ENCODE measurements at regions not wholly inside any gene's neighbourhood (a gene's known extent, or its start where the extent isn't known, plus 50 kb on each side); places are given as distances from the start of the nearest gene placed in this dataset.

GRCh38 chr3:168864107-168865021, 768.6 kb upstream of the GOLIM4 start:
- Histone ChIP-seq H4K20me1 (ENCODE audit: insufficient read depth, poor library complexity, severe bottlenecking) (no peaks in the 10 kb centered on the region), H3K27ac (no peak overlapping the region), H3K27me3 (no peaks in the 10 kb centered on the region), H3K36me3 (replicated peaks; ENCODE audit: insufficient read depth, low read depth) (no peaks in the 10 kb centered on the region), H3K79me2 (no peaks in the 10 kb centered on the region), H3K4me3 (no peak overlapping the region), H3K9me2 (replicated peaks; ENCODE audit: insufficient read depth) (no peaks in the 10 kb centered on the region), H3K9me3 (ENCODE audit: low read depth) (no peaks in the 10 kb centered on the region), H3K4me1 (ENCODE audit: insufficient read depth) (peaks cover 31% of the 10 kb centered on the region), H2AFZ (no peak overlapping the region), H3K4me2 (peak overlapping the region; percentile 21)
- DNase-seq (ENCODE audit: low spot score), result no peak
- 70% methylated on average over 14 of the region's 14 CpGs for WGBS (ENCODE audit: low lambda C conversion rate, missing lambda C conversion rate)
- TF ChIP-seq EZH2 (IDR thresholded peaks at IDR 0.05; ENCODE audit: borderline replicate concordance), result no peak
- no peak for TF ChIP-seq EZH2phosphoT487 (IDR thresholded peaks at IDR 0.05; ENCODE audit: low read depth, severe bottlenecking, unreplicated experiment)
- no peak for TF ChIP-seq CTCF (IDR thresholded peaks at IDR 0.05; ENCODE audit: poor library complexity)

- Histone ChIP-seq H3K9me3 (ENCODE audit: low read depth) (no peaks in the 10 kb centered on the region), H4K20me1 (ENCODE audit: insufficient read depth, poor library complexity, severe bottlenecking) (no peaks in the 10 kb centered on the region), H3K36me3 (replicated peaks; ENCODE audit: insufficient read depth, low read depth) (no peaks in the 10 kb centered on the region), H3K4me3 (no peak overlapping the region), H3K9me2 (replicated peaks; ENCODE audit: insufficient read depth) (no peaks in the 10 kb centered on the region), H3K4me2 (peak overlapping the region; percentile 21), H3K4me1 (ENCODE audit: insufficient read depth) (peaks cover 36% of the 10 kb centered on the region), H3K79me2 (no peaks in the 10 kb centered on the region), H2AFZ (no peak overlapping the region), H3K27me3 (no peaks in the 10 kb centered on the region), H3K27ac (no peak overlapping the region)
- WGBS (ENCODE audit: low lambda C conversion rate, missing lambda C conversion rate), result 80% methylated on average over 2 of the region's 2 CpGs
- TF ChIP-seq EZH2 (IDR thresholded peaks at IDR 0.05; ENCODE audit: borderline replicate concordance) (no peak), CTCF (IDR thresholded peaks at IDR 0.05; ENCODE audit: poor library complexity) (no peak), EZH2phosphoT487 (IDR thresholded peaks at IDR 0.05; ENCODE audit: low read depth, severe bottlenecking, unreplicated experiment) (no peak)
- DNase-seq (ENCODE audit: low spot score), result no peak
Measured at GRCh38 chr3:168863561-168863960, 767.8 kb upstream of the GOLIM4 start.

GRCh38 chr3:168862466-168862865, 766.7 kb upstream of the GOLIM4 start:
- H3K27me3 ChIP-seq, result no peaks in the 10 kb centered on the region
- no peak overlapping the region for H3K27ac ChIP-seq
- no peak overlapping the region for H3K4me3 ChIP-seq
- H3K9me2 ChIP-seq (replicated peaks; ENCODE audit: insufficient read depth), result no peaks in the 10 kb centered on the region
- no peak overlapping the region for H3K4me2 ChIP-seq
- H3K9me3 ChIP-seq (ENCODE audit: low read depth), result no peaks in the 10 kb centered on the region
- no peaks in the 10 kb centered on the region for H3K79me2 ChIP-seq
- peaks cover 38% of the 10 kb centered on the region for H3K4me1 ChIP-seq (ENCODE audit: insufficient read depth)
- no peak for DNase-seq (ENCODE audit: low spot score)
- WGBS (ENCODE audit: low lambda C conversion rate, missing lambda C conversion rate), result 58% methylated on average over 1 of the region's 1 CpG
- no peak for TF ChIP-seq EZH2 (IDR thresholded peaks at IDR 0.05; ENCODE audit: borderline replicate concordance)
- TF ChIP-seq CTCF (IDR thresholded peaks at IDR 0.05; ENCODE audit: poor library complexity), result no peak
- TF ChIP-seq EZH2phosphoT487 (IDR thresholded peaks at IDR 0.05; ENCODE audit: low read depth, severe bottlenecking, unreplicated experiment), result no peak
- no peaks in the 10 kb centered on the region for H4K20me1 ChIP-seq (ENCODE audit: insufficient read depth, poor library complexity, severe bottlenecking)
- no peaks in the 10 kb centered on the region for H3K36me3 ChIP-seq (replicated peaks; ENCODE audit: insufficient read depth, low read depth)
- H2AFZ ChIP-seq, result no peak overlapping the region
